ENCODE measurements at regions not wholly inside any gene's neighbourhood (a gene's known extent, or its start where the extent isn't known, plus 50 kb on each side); places are given as distances from the start of the nearest gene placed in this dataset.

GRCh38 chr18:44134447-44134846, 546.2 kb upstream of the SETBP1 start:
- no peak for TF ChIP-seq CTCF (IDR thresholded peaks at IDR 0.05)
- TF ChIP-seq POLR2AphosphoS5 (IDR thresholded peaks at IDR 0.05) = no peak
- no peak for TF ChIP-seq POLR2A (IDR thresholded peaks at IDR 0.05; ENCODE audit: low read depth)
